HG03457 (cell line): ENCODE measurements at regions not wholly inside any gene's neighbourhood (a gene's known extent, or its start where the extent isn't known, plus 50 kb on each side); places are given as distances from the start of the nearest gene placed in this dataset.
"Not testable (repeated sequence)": the region's sequence is repeated elsewhere in the genome, so short reads cannot be mapped to it uniquely, and the experiment has no call there.

ENCODE experiments used
- ATAC-seq: cut with Tn5 transposase; IDR thresholded peaks from one replicate; pipeline ENCODE4 v1.9.1; 2021; ENCODE audit warnings: moderate number of reproducible peaks; ENCODE audit not compliant: unreplicated experiment

DNA sequence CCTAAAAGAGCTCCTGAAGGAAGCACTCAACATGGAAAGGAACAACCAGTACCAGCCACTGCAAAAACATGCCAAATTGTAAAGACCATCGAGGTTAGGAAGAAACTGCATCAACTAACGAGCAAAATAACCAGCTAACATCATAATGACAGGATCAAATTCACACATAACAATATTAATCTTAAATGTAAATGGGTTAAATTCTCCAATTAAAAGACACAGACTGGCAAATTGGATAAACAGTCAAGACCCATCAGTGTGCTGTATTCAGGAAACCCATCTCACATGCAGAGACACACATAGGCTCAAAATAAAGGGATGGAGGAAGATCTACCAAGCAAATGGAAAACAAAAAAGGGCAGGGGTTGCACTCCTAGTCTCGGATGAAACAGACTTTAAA, 191.6 kb upstream of the MGAT5 start:
- ATAC-seq = not testable (repeated sequence)

GRCh38 chr2:134063916-134064315, 190.0 kb upstream of the MGAT5 start:
- not testable (repeated sequence) for ATAC-seq

DNA sequence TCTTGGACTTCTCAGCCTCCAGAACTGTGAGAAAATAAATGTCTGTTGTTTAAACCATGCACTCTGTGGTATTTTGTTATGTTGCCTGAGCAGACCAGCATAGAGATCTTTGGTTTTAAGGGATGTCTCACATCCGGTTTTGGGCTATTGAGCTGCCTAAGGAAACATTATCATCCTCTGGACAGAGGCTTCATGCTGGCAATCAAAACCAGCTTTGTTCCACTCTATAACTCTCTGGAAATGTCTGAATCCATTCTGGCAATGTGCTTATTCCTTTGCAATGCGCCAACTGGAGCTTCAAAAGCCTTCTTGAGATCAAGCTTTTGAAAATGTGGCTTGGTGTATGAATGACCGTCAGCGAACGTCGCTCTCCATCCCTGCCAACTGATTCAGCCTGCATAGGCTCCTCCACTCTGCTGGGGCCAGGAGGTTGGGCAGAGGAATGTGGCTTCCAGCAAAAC, 183.6 kb upstream of the MGAT5 start:
- ATAC-seq = no peak

DNA sequence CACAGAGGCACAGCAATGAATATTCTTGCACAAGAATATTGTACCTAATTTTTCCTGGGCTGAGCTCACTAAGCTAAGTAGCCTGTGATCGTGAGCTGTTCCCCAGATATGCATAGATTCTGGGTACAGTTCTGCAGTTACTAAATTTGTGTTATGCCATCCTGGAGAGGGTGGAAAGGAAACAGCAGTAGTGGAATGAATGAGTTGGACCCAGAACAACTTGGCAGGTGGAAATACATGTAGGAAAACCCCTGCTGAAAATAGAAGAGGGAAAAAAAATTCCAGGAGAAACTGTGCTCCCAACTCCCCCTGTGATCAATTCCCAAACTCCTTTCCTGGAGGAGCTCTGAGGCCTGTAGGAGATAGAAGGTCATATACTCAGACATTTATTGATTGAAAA, 181.5 kb upstream of the MGAT5 start:
- no peak for ATAC-seq

DNA sequence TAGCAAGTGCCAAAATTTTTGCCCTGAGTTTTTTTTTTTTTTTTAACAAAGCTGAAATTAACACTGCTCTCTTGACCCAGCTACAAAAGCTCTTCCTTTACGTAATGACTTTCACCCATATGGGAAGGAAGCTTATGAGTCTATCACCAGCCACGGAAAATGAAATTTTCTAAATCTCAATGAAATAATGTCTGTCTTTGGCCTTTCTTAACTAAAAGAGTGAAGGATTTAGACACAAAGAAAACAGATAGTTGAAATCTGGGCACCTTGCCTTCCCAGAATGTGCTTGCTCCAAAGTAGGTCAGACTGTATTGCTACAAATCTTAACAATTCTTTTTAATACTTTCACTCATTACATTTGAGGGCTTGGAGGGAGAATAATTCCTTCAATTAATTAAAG, 180.8 kb upstream of the MGAT5 start:
- ATAC-seq = no peak

DNA sequence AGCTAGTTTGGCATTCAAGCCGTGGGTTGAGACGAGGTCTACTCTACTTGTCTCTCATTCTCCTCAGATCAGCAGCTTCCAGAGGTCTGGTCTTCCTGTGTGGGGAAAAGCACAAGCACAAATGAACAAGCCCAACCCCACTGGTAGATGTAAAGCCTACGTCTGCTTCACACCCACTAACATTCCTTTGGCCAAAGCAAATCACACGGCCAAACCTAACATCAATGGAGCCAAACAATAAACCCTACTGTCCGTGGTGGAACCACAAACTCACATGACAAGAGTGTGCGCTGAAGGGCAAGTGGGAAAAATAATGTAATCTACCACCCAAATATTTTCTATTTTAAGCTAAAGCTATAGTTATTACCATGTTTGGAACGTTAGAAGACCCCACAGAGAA, 179.3 kb upstream of the MGAT5 start:
- no peak for ATAC-seq

DNA sequence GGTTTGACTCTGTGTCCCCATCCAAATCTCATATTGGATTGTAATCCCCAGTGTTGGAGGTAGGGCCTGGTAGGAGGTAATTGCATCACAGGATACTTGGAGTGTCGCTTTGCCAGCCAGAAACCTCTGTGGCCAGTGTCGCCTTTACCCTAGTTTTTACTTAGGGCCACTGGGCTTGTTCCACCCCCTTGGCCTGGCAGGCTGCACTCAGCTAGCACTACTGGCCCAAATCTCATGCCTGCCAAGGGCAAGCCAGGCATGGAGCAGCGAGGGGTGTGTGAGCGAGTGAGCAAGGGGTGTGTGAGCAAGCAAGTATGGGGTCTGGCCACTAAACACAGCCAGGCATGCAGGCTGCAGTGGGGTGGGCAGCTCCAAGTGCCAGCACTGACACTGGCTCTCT, 178.7 kb upstream of the MGAT5 start:
- ATAC-seq = no peak

- ATAC-seq = no peak
Measured at GRCh38 chr2:134078354-134078753, 175.5 kb upstream of the MGAT5 start.

- ATAC-seq = peak; percentile 87
Measured at GRCh38 chr2:134079373-134079772, 174.5 kb upstream of the MGAT5 start.

- ATAC-seq = no peak
Measured at GRCh38 chr2:134080386-134081089, 173.3 kb upstream of the MGAT5 start.

DNA sequence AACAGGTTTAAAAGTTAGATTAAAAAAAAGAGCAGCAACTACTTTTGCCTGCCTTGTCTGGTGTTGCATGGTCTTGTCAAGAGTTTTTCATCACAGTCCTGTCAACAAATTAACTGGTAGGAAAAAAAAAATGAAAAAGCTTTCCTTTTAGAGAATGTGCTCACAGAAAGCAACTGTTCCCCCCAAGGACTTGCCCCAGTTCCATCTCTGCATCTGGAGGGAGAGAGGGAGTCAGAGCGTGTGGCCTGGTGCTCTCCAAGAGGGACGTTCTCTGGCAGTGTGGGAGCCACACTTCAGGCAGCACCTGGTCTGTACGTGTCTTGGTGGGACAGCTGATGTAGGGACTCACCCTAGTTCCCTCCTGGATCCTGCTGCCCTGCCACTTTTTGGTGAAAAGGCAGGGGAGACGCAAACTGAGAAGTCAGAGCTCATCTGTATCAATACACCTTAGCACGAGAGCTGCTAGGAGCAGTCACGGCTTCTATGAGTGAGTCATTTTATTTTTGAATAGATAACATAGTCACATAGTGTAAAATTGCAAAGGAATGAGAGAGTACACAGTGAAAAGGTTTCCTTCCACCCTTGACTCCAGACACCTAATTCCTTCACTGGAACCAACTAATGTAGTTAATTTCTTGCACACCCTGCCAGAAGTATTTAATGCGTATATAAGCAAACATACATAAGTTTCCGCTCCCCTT, 172.5 kb upstream of the MGAT5 start:
- ATAC-seq = no peak

DNA sequence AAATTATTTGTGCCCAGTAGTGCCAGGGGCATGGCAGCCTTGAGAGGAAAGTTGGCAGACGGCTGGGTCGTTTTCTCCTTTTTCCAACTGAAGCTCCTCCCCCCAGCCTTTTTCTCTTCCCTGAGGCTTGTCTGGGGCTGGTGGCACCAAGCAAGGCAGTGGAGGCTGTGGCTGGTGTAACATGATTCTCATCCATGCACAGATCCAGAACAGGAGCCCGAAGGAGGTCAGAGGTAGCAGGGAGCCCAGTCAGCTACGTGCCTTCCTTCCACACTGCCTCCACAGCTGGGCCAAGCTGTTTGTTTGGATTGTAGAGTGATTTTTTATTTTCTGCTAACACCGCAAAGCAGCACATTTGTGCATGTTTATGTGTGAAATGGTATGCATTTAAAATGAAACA, 170.3 kb upstream of the MGAT5 start:
- ATAC-seq = no peak

GRCh38 chr2:134086594-134087219, 167.2 kb upstream of the MGAT5 start:
- no peak for ATAC-seq

DNA sequence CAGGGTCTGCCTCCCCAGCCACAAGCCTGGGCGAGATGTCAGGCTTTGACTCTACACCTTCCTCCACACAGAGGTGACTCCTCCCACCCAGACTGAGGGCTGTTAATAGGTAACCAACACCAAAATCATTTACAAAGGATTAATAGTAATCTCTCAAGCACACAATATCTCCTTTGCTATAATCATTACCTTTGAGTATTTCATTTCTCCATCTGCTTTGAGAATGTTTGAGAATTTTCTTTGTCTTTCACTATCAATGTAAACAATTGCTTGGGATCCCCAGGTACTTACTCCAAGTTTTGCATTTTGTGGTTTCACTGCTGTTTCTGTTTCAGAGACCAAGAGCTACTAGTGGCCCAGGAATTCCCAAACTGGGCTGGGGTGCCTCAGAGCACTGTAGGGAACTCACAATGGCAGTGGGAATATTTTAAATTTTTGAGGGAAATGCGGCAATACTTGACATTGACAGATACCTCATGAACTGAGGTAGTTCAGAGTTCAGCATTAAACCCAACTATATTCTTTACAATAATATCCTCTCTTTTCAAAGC, 166.4 kb upstream of the MGAT5 start:
- peak; percentile 80 for ATAC-seq

DNA sequence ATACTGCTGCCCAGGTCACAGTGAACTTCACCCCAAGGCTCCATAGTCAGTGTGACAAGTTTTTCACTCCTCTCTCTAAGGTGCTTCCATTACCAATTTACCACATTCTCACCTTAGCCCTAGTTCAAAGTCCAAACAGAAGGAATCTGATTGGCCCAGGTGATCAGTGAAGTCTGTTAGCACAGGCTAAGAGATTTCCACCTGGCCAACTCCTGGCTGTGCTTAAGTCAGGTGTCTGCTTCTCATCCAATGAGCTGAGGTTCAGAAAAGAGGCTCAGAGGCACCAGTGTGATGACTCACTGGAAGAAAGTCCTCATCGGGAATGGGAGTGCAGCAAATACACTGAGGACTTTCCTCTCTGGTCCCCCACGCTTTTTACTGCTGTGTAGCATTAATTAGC, 164.4 kb upstream of the MGAT5 start:
- no peak for ATAC-seq

DNA sequence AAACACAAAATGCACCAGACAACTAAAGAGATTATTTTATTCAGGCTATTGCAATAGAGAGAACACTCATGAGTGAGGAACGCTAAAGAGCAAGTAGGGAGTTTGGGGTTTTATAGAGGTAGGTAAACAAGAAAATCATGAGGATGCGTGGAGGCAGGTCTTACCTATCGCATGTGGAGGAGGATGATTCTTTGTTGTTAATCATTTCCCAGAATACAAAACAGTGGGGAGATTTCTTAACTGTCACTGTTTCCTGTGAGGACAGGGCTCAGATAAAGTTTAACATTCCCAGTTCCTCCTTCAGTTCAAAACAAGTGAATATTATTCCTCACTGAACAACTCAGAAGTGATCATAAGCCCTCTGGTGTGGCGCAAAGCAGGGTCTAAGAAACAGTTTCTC, 156.1 kb upstream of the MGAT5 start:
- ATAC-seq = no peak

DNA sequence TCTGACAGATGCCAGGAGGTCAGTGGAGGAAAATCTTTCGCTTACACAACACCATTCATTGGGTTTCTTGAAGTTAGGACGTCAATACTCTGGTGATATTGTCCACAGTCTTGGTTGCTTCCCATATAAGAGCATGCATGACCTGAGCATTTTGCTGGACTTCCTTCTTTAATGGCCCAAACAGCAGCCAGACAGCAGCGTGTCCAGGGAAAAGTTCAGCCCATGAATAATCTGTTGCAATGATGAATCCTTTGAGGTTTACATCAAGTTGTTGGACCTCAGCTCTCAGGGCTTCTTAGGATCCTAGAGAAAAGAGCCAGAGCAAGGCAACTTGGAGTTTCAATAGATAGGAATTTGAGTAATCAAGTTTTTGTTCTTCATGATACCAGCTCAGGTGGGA, 155.6 kb upstream of the MGAT5 start:
- no peak for ATAC-seq

GRCh38 chr2:134099273-134099672, 154.6 kb upstream of the MGAT5 start:
- no peak for ATAC-seq

DNA sequence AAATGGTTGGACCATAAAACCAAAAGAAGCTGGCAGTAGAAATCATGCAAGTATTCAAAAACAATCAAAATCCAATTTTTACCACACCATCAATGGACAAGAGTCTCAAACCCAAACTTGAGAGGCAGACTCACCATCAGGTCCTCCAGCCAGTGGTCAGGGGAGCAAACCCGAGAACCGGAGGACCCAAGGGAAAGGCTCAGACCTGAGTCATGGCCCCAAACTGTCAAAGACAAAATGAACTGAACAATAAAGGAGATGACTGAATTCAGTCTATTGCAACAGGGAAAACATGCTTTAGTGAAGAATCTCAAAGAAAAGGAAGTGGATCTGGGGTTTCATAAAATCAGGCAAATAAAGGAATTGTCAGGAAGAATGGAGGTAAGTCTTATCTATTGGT, 150.7 kb upstream of the MGAT5 start:
- ATAC-seq = no peak

DNA sequence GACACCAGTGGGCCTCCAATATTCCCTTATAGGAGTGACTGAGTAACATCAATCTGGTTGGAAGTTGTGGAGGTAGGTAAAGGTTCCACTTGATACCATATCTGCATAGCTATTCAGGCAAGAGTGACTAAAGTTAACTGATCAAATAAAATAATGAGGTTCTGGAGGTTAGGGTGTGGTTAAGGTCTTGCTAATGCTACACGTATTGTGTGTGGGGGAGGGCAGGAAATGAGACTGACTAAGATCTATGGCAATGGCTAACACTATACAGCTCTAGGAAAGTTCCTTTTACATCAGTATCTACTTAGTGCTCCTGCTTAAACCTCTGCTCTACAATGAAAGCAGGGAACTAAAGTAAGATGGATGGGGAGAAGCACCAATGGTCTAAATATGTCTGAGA, 149.1 kb upstream of the MGAT5 start:
- ATAC-seq = no peak

- no peak for ATAC-seq
Measured at GRCh38 chr2:134107402-134107801, 146.5 kb upstream of the MGAT5 start.

DNA sequence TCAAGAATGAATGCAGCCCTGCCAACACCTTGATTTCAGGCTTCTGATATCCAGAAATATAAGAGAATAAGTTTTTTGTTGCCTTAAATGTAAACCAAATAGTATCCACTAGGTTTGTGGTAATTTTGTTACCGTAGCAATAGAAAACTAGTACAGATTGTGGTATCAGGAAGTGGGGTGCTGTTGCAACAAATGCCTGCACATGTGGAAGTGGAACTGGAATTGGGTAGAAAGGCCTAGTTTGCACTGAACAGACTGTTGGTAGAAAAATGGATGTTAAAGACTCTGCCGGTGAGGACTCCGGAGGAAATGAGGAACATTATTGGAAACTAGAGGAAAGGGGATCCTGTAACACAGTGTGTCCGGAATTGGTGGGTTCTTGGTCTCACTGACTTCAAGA, 145.8 kb upstream of the MGAT5 start:
- no peak for ATAC-seq
